ENCODE measurements at regions not wholly inside any gene's neighbourhood (a gene's known extent, or its start where the extent isn't known, plus 50 kb on each side); places are given as distances from the start of the nearest gene placed in this dataset.

DNA sequence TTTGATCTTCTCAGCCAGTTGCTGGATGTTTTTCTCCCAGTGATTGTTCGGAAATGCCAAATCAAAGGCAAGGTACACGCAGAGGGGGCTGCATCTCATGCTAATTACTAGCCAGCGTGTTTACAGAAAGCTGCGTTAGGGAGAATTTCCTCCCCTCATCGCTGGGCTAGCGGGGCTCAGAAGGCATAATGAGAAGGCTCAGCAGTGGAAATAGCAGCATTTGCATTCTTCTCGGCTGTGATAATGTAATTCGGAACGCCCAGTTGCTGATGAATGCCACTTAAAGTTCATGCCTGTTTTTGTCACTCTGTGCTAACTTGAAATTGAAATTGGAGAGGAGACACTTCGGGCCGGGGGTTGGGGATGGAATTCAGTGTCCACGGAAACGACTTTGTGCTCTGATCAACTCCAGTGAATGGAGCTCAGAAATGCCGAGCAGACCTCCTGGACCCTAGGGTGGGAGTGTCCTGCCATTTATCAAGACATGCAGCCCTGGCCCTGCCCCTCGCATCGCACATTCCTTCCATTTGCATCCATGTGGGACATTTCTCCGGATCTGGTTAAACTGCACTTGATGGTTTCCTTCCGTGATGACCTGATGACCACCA, 313.4 kb upstream of the C1orf174 start:
- Histone ChIP-seq H3K4me1 (ENCODE audit: control insufficient read depth in 1 of 2, insufficient read depth in 1 of 2, low read depth in 1 of 2, low read length in 1 of 2) (no peaks in the 10 kb centered on the region), H3K27ac (no peak overlapping the region), H3K9me3 (no peaks in the 10 kb centered on the region), H3K36me3 (no peaks in the 10 kb centered on the region), H3K27me3 (no peaks in the 10 kb centered on the region), H3K4me3 (ENCODE audit: low read depth in 1 of 2, low read length in 1 of 2) (no peak overlapping the region)
- TF ChIP-seq, protein P1, sequence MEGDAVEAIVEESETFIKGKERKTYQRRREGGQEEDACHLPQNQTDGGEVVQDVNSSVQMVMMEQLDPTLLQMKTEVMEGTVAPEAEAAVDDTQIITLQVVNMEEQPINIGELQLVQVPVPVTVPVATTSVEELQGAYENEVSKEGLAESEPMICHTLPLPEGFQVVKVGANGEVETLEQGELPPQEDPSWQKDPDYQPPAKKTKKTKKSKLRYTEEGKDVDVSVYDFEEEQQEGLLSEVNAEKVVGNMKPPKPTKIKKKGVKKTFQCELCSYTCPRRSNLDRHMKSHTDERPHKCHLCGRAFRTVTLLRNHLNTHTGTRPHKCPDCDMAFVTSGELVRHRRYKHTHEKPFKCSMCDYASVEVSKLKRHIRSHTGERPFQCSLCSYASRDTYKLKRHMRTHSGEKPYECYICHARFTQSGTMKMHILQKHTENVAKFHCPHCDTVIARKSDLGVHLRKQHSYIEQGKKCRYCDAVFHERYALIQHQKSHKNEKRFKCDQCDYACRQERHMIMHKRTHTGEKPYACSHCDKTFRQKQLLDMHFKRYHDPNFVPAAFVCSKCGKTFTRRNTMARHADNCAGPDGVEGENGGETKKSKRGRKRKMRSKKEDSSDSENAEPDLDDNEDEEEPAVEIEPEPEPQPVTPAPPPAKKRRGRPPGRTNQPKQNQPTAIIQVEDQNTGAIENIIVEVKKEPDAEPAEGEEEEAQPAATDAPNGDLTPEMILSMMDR (IDR thresholded peaks at IDR 0.05) = no peak

DNA sequence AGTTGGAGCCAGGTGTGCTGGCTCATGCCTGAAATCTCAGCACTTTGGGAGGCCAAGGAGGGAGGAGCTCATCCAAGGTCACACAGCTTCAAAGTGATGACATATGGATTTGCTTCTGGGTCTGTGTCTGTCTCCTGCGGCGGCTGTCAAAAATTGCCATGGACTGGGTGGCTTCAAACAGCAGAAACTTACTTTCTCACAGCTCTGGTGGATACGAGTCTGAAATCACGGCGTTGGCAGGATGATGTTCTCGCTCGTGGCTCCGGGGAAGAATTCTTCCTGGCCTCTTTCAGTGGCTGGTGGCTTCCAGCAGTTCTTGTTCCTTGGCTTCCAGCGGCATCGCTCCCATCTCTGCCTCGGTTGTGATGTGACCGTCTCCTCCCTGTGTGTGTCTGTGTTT, 314.8 kb upstream of the C1orf174 start:
- TF ChIP-seq, protein P1 (IDR thresholded peaks at IDR 0.05) = no peak
- no peak overlapping the region for H3K4me3 ChIP-seq (ENCODE audit: low read depth in 1 of 2, low read length in 1 of 2)
- no peaks in the 10 kb centered on the region for H3K4me1 ChIP-seq (ENCODE audit: control insufficient read depth in 1 of 2, insufficient read depth in 1 of 2, low read depth in 1 of 2, low read length in 1 of 2)
- H3K27ac ChIP-seq = no peak overlapping the region
- no peaks in the 10 kb centered on the region for H3K27me3 ChIP-seq
- H3K9me3 ChIP-seq = no peaks in the 10 kb centered on the region
- no peaks in the 10 kb centered on the region for H3K36me3 ChIP-seq

DNA sequence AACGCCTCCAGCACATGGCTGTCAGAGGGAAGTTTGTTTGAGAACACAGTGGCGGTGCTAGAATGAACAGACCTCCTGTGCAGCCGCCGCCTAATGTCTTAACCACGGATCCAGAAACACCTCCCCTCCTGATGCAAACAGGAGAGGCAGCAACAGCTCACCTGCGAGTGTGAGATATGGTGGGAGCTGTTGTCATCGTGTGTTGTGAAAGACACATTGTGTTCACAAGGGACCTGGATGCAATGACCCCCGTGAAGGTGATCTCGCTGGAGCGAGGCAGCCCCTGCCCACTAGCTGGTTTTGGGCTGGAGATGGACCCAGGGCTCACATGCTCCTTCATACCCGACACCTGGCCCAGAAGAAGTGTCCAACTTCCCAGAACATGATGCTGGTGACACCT, 315.3 kb upstream of the C1orf174 start:
- Histone ChIP-seq H3K27ac (no peak overlapping the region), H3K4me1 (ENCODE audit: control insufficient read depth in 1 of 2, insufficient read depth in 1 of 2, low read depth in 1 of 2, low read length in 1 of 2) (no peaks in the 10 kb centered on the region), H3K9me3 (no peaks in the 10 kb centered on the region), H3K36me3 (no peaks in the 10 kb centered on the region), H3K4me3 (ENCODE audit: low read depth in 1 of 2, low read length in 1 of 2) (no peak overlapping the region), H3K27me3 (no peaks in the 10 kb centered on the region)
- TF ChIP-seq, protein P1 (IDR thresholded peaks at IDR 0.05) = no peak

GRCh38 chr1:4216231-4216630, 316.2 kb upstream of the C1orf174 start:
- Histone ChIP-seq H3K4me1 (ENCODE audit: control insufficient read depth in 1 of 2, insufficient read depth in 1 of 2, low read depth in 1 of 2, low read length in 1 of 2) (no peaks in the 10 kb centered on the region), H3K36me3 (no peaks in the 10 kb centered on the region), H3K27me3 (no peaks in the 10 kb centered on the region), H3K4me3 (ENCODE audit: low read depth in 1 of 2, low read length in 1 of 2) (no peak overlapping the region), H3K27ac (no peak overlapping the region), H3K9me3 (no peaks in the 10 kb centered on the region)
- TF ChIP-seq, protein P1 (IDR thresholded peaks at IDR 0.05) = no peak

DNA sequence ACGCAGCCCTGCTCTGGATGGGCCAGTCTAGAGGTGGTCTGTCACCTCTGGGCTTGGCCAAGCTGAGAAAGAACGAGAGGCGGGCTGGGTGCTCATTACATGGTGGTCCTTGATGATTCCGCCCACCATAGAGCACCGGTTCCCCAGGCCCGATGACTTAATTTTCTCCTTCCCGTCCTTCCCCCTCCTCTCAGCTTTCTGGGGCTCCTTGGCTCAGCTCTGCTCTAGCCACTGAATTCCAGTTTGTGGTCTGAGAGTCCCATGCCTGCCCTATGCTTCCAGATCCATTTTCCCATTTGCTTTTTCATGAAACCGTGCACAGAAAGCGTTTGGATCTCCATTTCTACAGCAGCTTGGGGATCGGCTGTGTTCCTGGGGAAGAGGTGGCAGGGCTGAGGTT, 318.5 kb upstream of the C1orf174 start:
- no peak overlapping the region for H3K27ac ChIP-seq
- no peaks in the 10 kb centered on the region for H3K36me3 ChIP-seq
- no peak overlapping the region for H3K4me3 ChIP-seq (ENCODE audit: low read depth in 1 of 2, low read length in 1 of 2)
- TF ChIP-seq, protein P1 (IDR thresholded peaks at IDR 0.05) = no peak
- no peaks in the 10 kb centered on the region for H3K27me3 ChIP-seq
- H3K4me1 ChIP-seq (ENCODE audit: control insufficient read depth in 1 of 2, insufficient read depth in 1 of 2, low read depth in 1 of 2, low read length in 1 of 2) = no peaks in the 10 kb centered on the region
- H3K9me3 ChIP-seq = no peaks in the 10 kb centered on the region

DNA sequence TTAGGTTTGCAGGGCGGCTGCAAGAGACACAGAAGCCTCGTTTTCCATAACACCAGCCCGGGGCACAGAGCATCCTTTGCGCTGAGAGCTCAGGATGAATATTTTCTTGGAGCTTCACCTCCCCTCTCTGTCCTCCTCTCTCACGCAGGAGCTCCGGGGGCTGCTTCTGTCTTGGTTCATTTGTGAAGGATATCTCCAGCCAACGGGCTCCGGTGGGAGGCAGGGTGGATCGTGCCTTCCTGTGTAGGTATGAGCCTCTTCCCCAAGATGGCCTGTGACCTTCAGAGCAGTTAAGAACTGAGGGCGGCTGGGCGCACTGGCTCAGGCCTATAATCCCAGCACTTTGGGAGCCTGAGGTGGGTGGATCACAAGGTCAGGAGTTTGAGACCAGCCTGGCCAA, 319.0 kb upstream of the C1orf174 start:
- Histone ChIP-seq H3K4me1 (ENCODE audit: control insufficient read depth in 1 of 2, insufficient read depth in 1 of 2, low read depth in 1 of 2, low read length in 1 of 2) (no peaks in the 10 kb centered on the region), H3K27me3 (no peaks in the 10 kb centered on the region), H3K27ac (no peak overlapping the region), H3K9me3 (no peaks in the 10 kb centered on the region), H3K36me3 (no peaks in the 10 kb centered on the region), H3K4me3 (ENCODE audit: low read depth in 1 of 2, low read length in 1 of 2) (no peak overlapping the region)
- TF ChIP-seq, protein P1 (IDR thresholded peaks at IDR 0.05) = no peak

Data from neutrophil (primary cell).